Upper lobe of left lung (tissue), 4 donors: ENCODE measurements at regions not wholly inside any gene's neighbourhood (a gene's known extent, or its start where the extent isn't known, plus 50 kb on each side); places are given as distances from the start of the nearest gene placed in this dataset.

Experiments used
- CTCF ChIP-seq, 6 experiments: fragments of 450-650 bp in 4 of 6; fragments of 200-600 bp in 2 of 6; sonication (generic) in 2 of 6; IDR thresholded peaks; one replicate each; pipeline ENCODE4 v1.5.1; 2016 to 2019; ENCODE audit warnings: antibody characterized with exemption in 6 of 6
- POLR2AphosphoS5 ChIP-seq, 2 donors: sonication (generic); formaldehyde crosslinking; IDR thresholded peaks; one replicate each; pipeline ENCODE4 v1.5.1; 2017; ENCODE audit warnings: antibody characterized with exemption in 2 of 2

- no peak for TF ChIP-seq CTCF (IDR thresholded peaks at IDR 0.05)
- no peak for TF ChIP-seq POLR2AphosphoS5 (IDR thresholded peaks at IDR 0.05)
These were observed 302.2 kb downstream of the LMBRD1 start for GRCh38 chr6:69494595-69494994.
